BLaER1 (cell line): ENCODE measurements at regions not wholly inside any gene's neighbourhood (a gene's known extent, or its start where the extent isn't known, plus 50 kb on each side); places are given as distances from the start of the nearest gene placed in this dataset.
"Not testable (repeated sequence)": the region's sequence is repeated elsewhere in the genome, so short reads cannot be mapped to it uniquely, and the experiment has no call there.

Experiments
- H3K27ac ChIP-seq: shearing (Covaris generic); formaldehyde crosslinking; 2 replicates; pipeline ENCODE4 v1.8.1; 2022
- H3K27me3 ChIP-seq: shearing (Covaris generic); formaldehyde crosslinking; 2 replicates; pipeline ENCODE4 v1.8.1; 2022
- H3K36me3 ChIP-seq: shearing (Covaris generic); formaldehyde crosslinking; 2 replicates; pipeline ENCODE4 v1.8.1; 2022
- H3K4me1 ChIP-seq: shearing (Covaris generic); formaldehyde crosslinking; 2 replicates; pipeline ENCODE4 v1.8.1; 2022
- H3K4me2 ChIP-seq: shearing (Covaris generic); formaldehyde crosslinking; 2 replicates; pipeline ENCODE4 v1.8.1; 2022
- H3K4me3 ChIP-seq: shearing (Covaris generic); formaldehyde crosslinking; 2 replicates; pipeline ENCODE4 v1.8.1; 2022
- H3K9ac ChIP-seq: shearing (Covaris generic); formaldehyde crosslinking; 2 replicates; pipeline ENCODE4 v1.8.1; 2022
- H3K9me3 ChIP-seq: shearing (Covaris generic); formaldehyde crosslinking; 2 replicates; pipeline ENCODE4 v1.8.1; 2022
- H4K20me1 ChIP-seq: shearing (Covaris generic); formaldehyde crosslinking; 2 replicates; pipeline ENCODE4 v1.8.1; 2022
- Cebpa-rat ChIP-seq: shearing (Covaris generic); IDR thresholded peaks from 2 replicates; pipeline ENCODE4 v1.8.1; 2022

DNA sequence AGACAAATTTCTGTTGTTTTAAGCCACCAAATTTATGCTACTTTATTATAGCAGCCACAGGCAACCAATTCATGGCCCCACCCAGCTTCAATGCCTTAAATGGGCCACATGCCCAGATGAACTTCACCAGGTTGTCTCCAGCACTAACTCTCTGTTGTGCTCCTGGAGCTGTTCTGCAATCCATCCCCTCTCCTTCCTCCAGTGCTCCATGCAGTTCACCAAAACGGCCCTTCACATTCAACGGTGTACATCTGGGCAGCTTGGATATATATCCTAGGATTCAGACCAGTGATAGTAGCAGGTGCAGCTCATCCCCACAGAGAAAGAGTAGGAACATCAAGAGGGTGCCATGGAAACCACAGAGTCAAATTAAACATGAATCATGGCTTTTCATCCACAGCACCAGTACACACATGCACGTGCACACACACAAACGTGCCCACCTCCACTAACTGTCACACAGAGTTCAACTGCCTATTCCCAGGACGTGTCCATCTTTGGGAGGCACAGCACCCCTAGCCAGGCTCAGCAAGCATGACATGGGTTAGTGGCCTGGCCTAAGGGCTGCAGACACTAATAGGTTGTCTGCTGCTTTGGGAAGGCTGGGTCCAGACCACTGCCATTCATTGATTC lies 134.5 kb downstream of the MED10 start:
- Histone ChIP-seq H3K27me3 (no peaks in the 10 kb centered on the region), H3K27ac (no peak overlapping the region), H3K4me3 (no peak overlapping the region), H3K4me2 (no peak overlapping the region), H3K4me1 (no peaks in the 10 kb centered on the region), H3K9me3 (no peaks in the 10 kb centered on the region; the same call in 1 of the 2 replicates), H4K20me1 (no peaks in the 10 kb centered on the region), H3K9ac (no peak overlapping the region), H3K36me3 (no peaks in the 10 kb centered on the region)
- TF ChIP-seq Cebpa-rat, result no peak

DNA sequence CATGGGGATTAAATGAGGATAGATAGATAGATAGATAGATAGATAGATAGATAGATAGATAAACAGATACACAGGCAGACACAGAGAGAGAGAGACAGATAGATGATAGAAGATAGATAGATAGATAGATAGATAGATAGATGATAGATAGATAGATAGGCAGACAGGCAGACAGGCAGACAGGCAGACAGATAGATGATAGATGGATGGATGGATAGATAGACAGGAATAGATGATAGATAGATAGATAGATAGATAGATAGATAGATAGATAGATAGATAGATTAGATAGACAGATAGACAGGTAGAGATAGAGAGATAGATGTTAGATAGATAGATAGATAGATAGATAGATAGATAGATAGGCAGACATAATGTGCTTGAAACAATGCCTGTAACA lies 137.3 kb downstream of the MED10 start:
- not testable (repeated sequence) for H4K20me1 ChIP-seq, H3K27me3 ChIP-seq, H3K4me2 ChIP-seq, H3K9ac ChIP-seq, H3K4me1 ChIP-seq, H3K9me3 ChIP-seq, H3K36me3 ChIP-seq, H3K4me3 ChIP-seq, H3K27ac ChIP-seq

- no peaks in the 10 kb centered on the region; the same call in 1 of the 2 replicates for H3K9me3 ChIP-seq
- H3K4me2 ChIP-seq, result no peak overlapping the region
- no peaks in the 10 kb centered on the region for H3K36me3 ChIP-seq
- H3K27me3 ChIP-seq, result no peaks in the 10 kb centered on the region
- no peak overlapping the region for H3K27ac ChIP-seq
- H3K4me3 ChIP-seq, result no peak overlapping the region
- TF ChIP-seq Cebpa-rat, result no peak
- H3K9ac ChIP-seq, result no peak overlapping the region
- no peaks in the 10 kb centered on the region for H4K20me1 ChIP-seq
- H3K4me1 ChIP-seq, result no peaks in the 10 kb centered on the region
Measured at GRCh38 chr5:6236858-6237481, 141.4 kb downstream of the MED10 start.

GRCh38 chr5:6236170-6236793 lies 142.1 kb downstream of the MED10 start:
- no peaks in the 10 kb centered on the region for H3K27me3 ChIP-seq
- H3K9ac ChIP-seq, result no peak overlapping the region
- H3K4me3 ChIP-seq, result no peak overlapping the region
- no peak overlapping the region for H3K27ac ChIP-seq
- H3K36me3 ChIP-seq, result no peaks in the 10 kb centered on the region
- no peak for TF ChIP-seq Cebpa-rat
- H3K4me1 ChIP-seq, result no peaks in the 10 kb centered on the region
- H4K20me1 ChIP-seq, result no peaks in the 10 kb centered on the region
- H3K4me2 ChIP-seq, result no peak overlapping the region
- no peaks in the 10 kb centered on the region; the same call in 1 of the 2 replicates for H3K9me3 ChIP-seq

DNA sequence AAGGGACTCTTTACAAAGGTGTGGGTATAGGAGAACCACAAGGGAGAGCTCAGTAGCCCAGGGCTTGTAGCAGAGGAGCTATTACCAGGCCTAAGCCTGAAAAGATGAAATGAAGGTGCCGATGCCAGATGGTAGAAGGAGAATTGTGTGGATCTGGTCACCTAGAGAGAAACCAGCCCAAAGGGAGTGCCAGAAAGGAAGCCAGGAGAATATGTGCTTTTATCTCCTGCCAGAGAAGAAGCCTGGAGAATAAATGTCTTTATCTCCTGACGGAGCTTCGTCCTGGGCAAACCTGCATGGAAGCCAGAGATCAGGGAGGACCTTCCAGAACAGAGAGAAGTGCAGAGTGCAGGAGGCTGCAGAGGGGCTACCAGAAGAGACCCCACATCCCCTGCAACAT lies 142.6 kb downstream of the MED10 start:
- H3K36me3 ChIP-seq, result no peaks in the 10 kb centered on the region
- TF ChIP-seq Cebpa-rat, result no peak
- H3K27ac ChIP-seq, result no peak overlapping the region
- H3K9ac ChIP-seq, result no peak overlapping the region
- H3K27me3 ChIP-seq, result no peaks in the 10 kb centered on the region
- H3K4me1 ChIP-seq, result no peaks in the 10 kb centered on the region
- no peaks in the 10 kb centered on the region; the same call in 1 of the 2 replicates for H3K9me3 ChIP-seq
- no peak overlapping the region for H3K4me2 ChIP-seq
- H4K20me1 ChIP-seq, result no peaks in the 10 kb centered on the region
- H3K4me3 ChIP-seq, result no peak overlapping the region

DNA sequence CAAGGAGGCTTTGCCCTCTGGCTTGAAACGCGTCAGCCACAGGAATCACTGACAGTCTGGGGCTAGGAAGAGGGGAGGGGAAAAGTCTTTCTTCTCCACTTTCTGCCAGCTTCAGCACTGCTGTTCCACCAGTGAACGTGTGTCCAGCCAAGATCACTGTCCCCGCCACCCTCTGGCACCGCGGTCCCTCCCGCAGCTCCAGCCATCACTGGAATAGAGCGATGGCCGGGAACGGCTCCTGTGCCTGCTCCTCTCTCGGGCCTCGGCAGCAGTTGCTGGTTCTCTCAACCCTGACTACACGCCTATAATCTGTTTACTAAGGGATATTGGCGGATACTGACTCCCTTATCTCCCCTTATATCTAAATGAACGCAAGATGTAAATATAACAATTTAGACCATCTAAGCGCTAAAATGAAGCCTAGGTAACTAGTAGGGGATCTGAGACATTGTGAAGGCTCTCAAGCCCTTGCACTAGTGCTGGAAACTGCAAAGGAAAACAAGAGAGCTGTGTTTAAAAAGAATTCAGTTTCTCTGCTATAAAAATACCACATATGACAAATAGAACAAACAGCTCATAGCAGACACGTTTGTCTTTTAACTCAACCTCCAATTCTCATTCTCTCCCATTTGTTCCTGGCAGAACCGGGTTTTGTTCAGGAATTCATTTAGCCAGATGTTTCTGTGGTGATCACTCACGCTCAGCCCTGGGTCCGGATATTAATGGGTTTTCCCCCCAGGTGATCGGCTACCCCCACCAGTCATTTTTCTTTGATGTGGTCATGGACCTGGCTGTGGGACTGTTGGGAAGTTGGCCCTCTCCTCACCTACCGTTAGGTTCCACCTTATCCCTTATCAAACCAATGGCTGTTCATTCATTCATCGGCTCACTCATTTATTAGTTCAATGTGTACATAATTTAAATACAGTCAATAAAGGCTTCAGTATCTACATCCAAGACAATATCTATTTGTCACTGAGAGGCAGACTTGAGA lies 149.8 kb downstream of the MED10 start:
- TF ChIP-seq Cebpa-rat, result no peak
- H3K27me3 ChIP-seq, result no peaks in the 10 kb centered on the region
- no peaks in the 10 kb centered on the region for H3K9me3 ChIP-seq
- no peaks in the 10 kb centered on the region for H3K36me3 ChIP-seq
- H3K4me3 ChIP-seq, result no peak overlapping the region
- no peak overlapping the region for H3K9ac ChIP-seq
- no peak overlapping the region for H3K4me2 ChIP-seq
- H4K20me1 ChIP-seq, result no peaks in the 10 kb centered on the region
- no peak overlapping the region for H3K27ac ChIP-seq
- no peaks in the 10 kb centered on the region for H3K4me1 ChIP-seq

GRCh38 chr5:6225121-6225607 lies 153.2 kb downstream of the MED10 start:
- Histone ChIP-seq H3K36me3 (no peaks in the 10 kb centered on the region), H3K9ac (no peak overlapping the region), H3K4me3 (no peak overlapping the region), H4K20me1 (no peaks in the 10 kb centered on the region), H3K27ac (no peak overlapping the region), H3K4me1 (peaks cover 6% of the 10 kb centered on the region), H3K4me2 (no peak overlapping the region), H3K27me3 (no peaks in the 10 kb centered on the region), H3K9me3 (peaks cover 5% of the 10 kb centered on the region; the same call in 1 of the 2 replicates)
- TF ChIP-seq Cebpa-rat, result no peak

DNA sequence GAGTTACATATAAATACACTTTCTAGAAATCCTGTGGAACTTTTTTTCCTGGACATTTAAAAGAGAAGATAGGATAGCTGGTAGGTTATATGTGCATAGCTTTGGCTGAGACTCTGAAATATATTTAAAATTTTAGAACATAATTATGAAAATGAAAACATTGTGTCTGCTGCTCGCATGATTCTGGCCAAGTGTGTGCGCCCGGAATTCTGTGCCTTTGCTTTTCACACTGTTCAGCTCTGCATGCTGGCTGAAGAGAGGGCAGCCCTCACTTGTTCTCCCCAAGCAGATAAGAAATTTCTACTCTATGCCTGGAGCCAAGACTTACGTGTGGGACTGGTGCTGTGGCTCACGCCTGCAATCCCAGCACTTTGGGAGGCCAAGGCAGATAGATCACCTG lies 153.9 kb downstream of the MED10 start:
- peaks cover 5% of the 10 kb centered on the region; the same call in 1 of the 2 replicates for H3K9me3 ChIP-seq
- H3K36me3 ChIP-seq, result no peaks in the 10 kb centered on the region
- H3K4me1 ChIP-seq, result peaks cover 10% of the 10 kb centered on the region
- TF ChIP-seq Cebpa-rat, result no peak
- H3K9ac ChIP-seq, result no peak overlapping the region
- H3K4me2 ChIP-seq, result no peak overlapping the region
- no peaks in the 10 kb centered on the region for H4K20me1 ChIP-seq
- no peak overlapping the region for H3K27ac ChIP-seq
- no peaks in the 10 kb centered on the region for H3K27me3 ChIP-seq
- H3K4me3 ChIP-seq, result no peak overlapping the region

DNA sequence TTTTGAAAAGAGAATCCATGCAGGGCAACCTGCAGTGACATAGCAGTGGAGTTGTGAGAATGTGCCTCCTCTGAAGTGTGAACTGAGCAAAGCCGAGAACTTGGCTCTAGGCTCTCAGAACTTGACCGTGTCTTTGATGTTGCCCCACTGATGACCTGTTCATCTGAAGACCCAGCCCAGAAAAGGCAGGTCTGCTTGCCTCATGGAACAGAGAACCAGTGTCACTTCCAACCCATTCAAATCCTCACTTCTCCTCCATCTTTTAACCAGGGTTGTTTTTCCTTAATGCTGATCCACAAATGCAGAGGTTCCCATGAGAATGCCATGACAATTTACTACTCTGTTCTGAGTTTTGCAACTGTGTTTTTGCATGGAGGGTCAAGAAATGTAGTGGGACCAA lies 155.4 kb downstream of the MED10 start:
- Histone ChIP-seq H3K36me3 (no peaks in the 10 kb centered on the region), H3K4me3 (no peak overlapping the region), H3K27me3 (no peaks in the 10 kb centered on the region), H3K27ac (no peak overlapping the region), H3K9ac (no peak overlapping the region), H4K20me1 (no peaks in the 10 kb centered on the region), H3K9me3 (peaks cover 5% of the 10 kb centered on the region; the same call in 1 of the 2 replicates), H3K4me2 (no peak overlapping the region), H3K4me1 (peaks cover 12% of the 10 kb centered on the region)
- no peak for TF ChIP-seq Cebpa-rat
